H1 (cell line): ENCODE measurements at regions not wholly inside any gene's neighbourhood (a gene's known extent, or its start where the extent isn't known, plus 50 kb on each side); places are given as distances from the start of the nearest gene placed in this dataset.
A peak's percentile ranks its signal among the peaks of the same experiment; 100 is the strongest.

Experiments
- CTCF ChIA-PET: fragments of 300-600 bp; sonication (Branson Sonifier 250); formaldehyde crosslinking; loops from one replicate; lab custom pipeline; 2021; ENCODE audit not compliant: partially characterized antibody; lab: Charles Lee
- POLR2A ChIA-PET: fragments of 300-600 bp; sonication (Branson Sonifier 250); formaldehyde crosslinking; loops from one replicate; lab custom pipeline; 2021; ENCODE audit warnings: inconsistent platforms; ENCODE audit not compliant: partially characterized antibody; lab: Charles Lee
- DNase-seq, 2 experiments: peaks; one replicate each; pipeline versions ENCODE4 v3.0.0 to v3.0.0-alpha.2; 2010 to 2022; ENCODE audit warnings: low spot score in 2 of 2, low read depth in 1 of 2, mixed read lengths in 1 of 2
- FAIRE-seq: peaks from 2 replicates; lab custom pipeline; 2011; peaks lifted over from hg19 to GRCh38; lab: Jason Lieb, UNC
- H2AFZ ChIP-seq: 2 replicates; pipeline ENCODE4 v1.8.1; 2012; ENCODE audit warnings: low read length, inconsistent platforms
- H2AK5ac ChIP-seq: 2 replicates; pipeline ENCODE4 v1.6.1; 2013; ENCODE audit warnings: low read depth, low read length
- H2BK120ac ChIP-seq: replicated peaks from 2 replicates; pipeline ENCODE3; 2013; ENCODE audit warnings: low read depth, low read length, inconsistent platforms
- H2BK12ac ChIP-seq: 2 replicates; pipeline ENCODE4 v1.6.1; 2013; ENCODE audit warnings: low read depth, low read length
- H2BK15ac ChIP-seq: 2 replicates; pipeline ENCODE4 v1.6.1; 2013; ENCODE audit warnings: low read length
- H2BK20ac ChIP-seq: 2 replicates; pipeline ENCODE4 v1.6.1; 2013; ENCODE audit warnings: low read length
- H2BK5ac ChIP-seq: 2 replicates; pipeline ENCODE4 v1.6.1; 2013; ENCODE audit warnings: low read depth, low read length
- H3K14ac ChIP-seq: 2 replicates; pipeline ENCODE4 v1.6.1; 2013; ENCODE audit warnings: inconsistent platforms; ENCODE audit not compliant: insufficient read length
- H3K18ac ChIP-seq: 2 replicates; pipeline ENCODE4 v1.6.1; 2013; ENCODE audit warnings: low read length; ENCODE audit errors: extremely low read depth
- H3K23ac ChIP-seq: 2 replicates; pipeline ENCODE4 v1.6.1; 2013; ENCODE audit warnings: inconsistent platforms; ENCODE audit not compliant: insufficient read length
- H3K23me2 ChIP-seq: 2 replicates; pipeline ENCODE4 v1.6.1; 2013; ENCODE audit warnings: low read depth, low read length
- H3K27ac ChIP-seq: 2 replicates; pipeline ENCODE4 v1.6.1; 2011; ENCODE audit warnings: low read depth, low read length, inconsistent platforms
- H3K27me3 ChIP-seq, 4 experiments: replicated peaks in 1 of 4; 1 replicate in 1 of 4; 2 replicates in 3 of 4; pipeline versions ENCODE4 v1.6.1 to v1.8.1; 2011 to 2013; ENCODE audit warnings: low read length in 3 of 4, mild to moderate bottlenecking in 3 of 4, inconsistent platforms in 2 of 4, mixed read lengths in 2 of 4, moderate library complexity in 1 of 4; ENCODE audit not compliant: control insufficient read depth in 3 of 4, insufficient read depth in 3 of 4; ENCODE audit errors: extremely low read depth in 1 of 4
- H3K36me3 ChIP-seq, 4 experiments: 2 replicates each; pipeline versions ENCODE4 v1.6.1 to v1.8.1; 2011 to 2013; ENCODE audit warnings: mild to moderate bottlenecking in 4 of 4, low read length in 3 of 4, moderate library complexity in 2 of 4, control low read depth in 1 of 4, inconsistent platforms in 1 of 4; ENCODE audit not compliant: insufficient read depth in 4 of 4, control insufficient read depth in 2 of 4
- H3K4ac ChIP-seq: replicated peaks from 2 replicates; pipeline ENCODE3; 2013; ENCODE audit warnings: low read length, low read depth, mixed read lengths, inconsistent platforms; ENCODE audit not compliant: insufficient read length
- H3K4me1 ChIP-seq, 4 experiments: replicated peaks in 1 of 4; 1 replicate in 1 of 4; 2 replicates in 3 of 4; pipeline versions ENCODE4 v1.6.1 to v1.8.1; 2011 to 2013; ENCODE audit warnings: low read length in 3 of 4, inconsistent platforms in 2 of 4, mixed read lengths in 1 of 4; ENCODE audit not compliant: insufficient read depth in 4 of 4, control insufficient read depth in 3 of 4
- H3K4me2 ChIP-seq, 2 experiments: 2 replicates each; pipeline versions ENCODE4 v1.6.1 to v1.8.1; 2011 to 2013; ENCODE audit warnings: low read depth in 2 of 2, low read length in 2 of 2, control low read depth in 1 of 2, inconsistent platforms in 1 of 2, mild to moderate bottlenecking in 1 of 2; ENCODE audit not compliant: insufficient read depth in 1 of 2
- H3K4me3 ChIP-seq, 4 experiments: fragments of 200-600, 300-600 bp in 1 of 4; sonication (generic), shearing (Covaris generic), sonication (Bioruptor Twin) in 1 of 4; 2 replicates each; pipeline versions ENCODE4 v1.5.1 to v1.8.1; 2011 to 2016; ENCODE audit warnings: low read length in 4 of 4, low read depth in 3 of 4, control low read depth in 2 of 4, inconsistent platforms in 2 of 4, mild to moderate bottlenecking in 2 of 4, mixed read lengths in 1 of 4, moderate library complexity in 1 of 4; ENCODE audit not compliant: insufficient read depth in 2 of 4; ENCODE audit errors: extremely low read depth in 1 of 4
- H3K56ac ChIP-seq: replicated peaks from 2 replicates; pipeline ENCODE3; 2013; ENCODE audit warnings: low read depth, mild to moderate bottlenecking, mixed read lengths, low read length, inconsistent platforms; ENCODE audit not compliant: insufficient read length
- H3K79me1 ChIP-seq: 2 replicates; pipeline ENCODE4 v1.6.1; 2013; ENCODE audit warnings: low read depth, low read length, control low read depth
- H3K79me2 ChIP-seq, 2 experiments: 2 replicates each; pipeline versions ENCODE4 v1.6.1 to v1.8.1; 2012 to 2013; ENCODE audit warnings: low read length in 2 of 2, mild to moderate bottlenecking in 2 of 2, inconsistent platforms in 1 of 2; ENCODE audit not compliant: insufficient read depth in 2 of 2, control insufficient read depth in 1 of 2
- H3K9ac ChIP-seq, 4 experiments: replicated peaks in 1 of 4; 1 replicate in 1 of 4; 2 replicates in 3 of 4; pipeline versions ENCODE4 v1.6.1 to v1.8.1; 2011 to 2013; ENCODE audit warnings: low read depth in 3 of 4, low read length in 3 of 4, control low read depth in 2 of 4, mild to moderate bottlenecking in 2 of 4, moderate library complexity in 2 of 4, inconsistent platforms in 1 of 4; ENCODE audit errors: extremely low read depth in 1 of 4
- H3K9me3 ChIP-seq, 2 experiments: 2 replicates each; pipeline versions ENCODE4 v1.6.1 to v1.8.1; 2012 to 2013; ENCODE audit warnings: mild to moderate bottlenecking in 2 of 2, moderate library complexity in 2 of 2, control low read depth in 1 of 2, inconsistent platforms in 1 of 2, low read depth in 1 of 2, low read length in 1 of 2, mixed read lengths in 1 of 2; ENCODE audit not compliant: insufficient read depth in 2 of 2
- H4K20me1 ChIP-seq, 2 experiments: replicated peaks in 1 of 2; 2 replicates each; pipeline versions ENCODE3 to v1.8.1; 2011 to 2013; ENCODE audit warnings: inconsistent platforms in 2 of 2, low read length in 2 of 2, mild to moderate bottlenecking in 1 of 2; ENCODE audit not compliant: insufficient read depth in 2 of 2, control insufficient read depth in 1 of 2
- H4K5ac ChIP-seq: 2 replicates; pipeline ENCODE4 v1.6.1; 2013; ENCODE audit warnings: low read length, low read depth, mixed read lengths, inconsistent platforms; ENCODE audit not compliant: insufficient read length
- H4K8ac ChIP-seq: 2 replicates; pipeline ENCODE4 v1.8.0; 2013; ENCODE audit warnings: mild to moderate bottlenecking, moderate library complexity, low read length, inconsistent platforms; ENCODE audit not compliant: insufficient read depth; ENCODE audit errors: extremely low read depth
- H4K91ac ChIP-seq: replicated peaks from 2 replicates; pipeline ENCODE3; 2013; ENCODE audit warnings: low read length, mixed read lengths, inconsistent platforms; ENCODE audit not compliant: insufficient read length
- ASH2L ChIP-seq: fragments of 200-600, 300-600 bp; sonication (generic); IDR thresholded peaks from one replicate; pipeline ENCODE4 v1.7.1; 2017; ENCODE audit warnings: low read length
- BACH1 ChIP-seq: IDR thresholded peaks from 2 replicates; pipeline ENCODE4 v1.6.1; 2012; ENCODE audit warnings: low read length, improper control_type of control experiment
- CTBP2 ChIP-seq: IDR thresholded peaks from 2 replicates; pipeline ENCODE4 v1.7.0; 2011; ENCODE audit warnings: borderline replicate concordance, mild to moderate bottlenecking, moderate library complexity, mixed read lengths, low read length; ENCODE audit not compliant: insufficient read depth, insufficient read length
- EGR1 ChIP-seq: IDR thresholded peaks from 2 replicates; pipeline ENCODE4 v1.6.1; 2011; ENCODE audit warnings: low read depth, low read length, borderline replicate concordance
- EZH2 ChIP-seq: fragments of 200-600 bp; sonication (generic); IDR thresholded peaks from 2 replicates; pipeline ENCODE4 v1.7.1; 2012; ENCODE audit warnings: low read depth, mild to moderate bottlenecking, moderate library complexity, low read length, inconsistent platforms; ENCODE audit not compliant: severe bottlenecking
- HDAC6 ChIP-seq: IDR thresholded peaks from one replicate; pipeline ENCODE4 v1.7.1; 2012; ENCODE audit warnings: low read depth, mild to moderate bottlenecking, inconsistent platforms, low read length, moderate library complexity
- MAX ChIP-seq: IDR thresholded peaks from 2 replicates; pipeline ENCODE4 v1.6.1; 2012; ENCODE audit warnings: inconsistent platforms
- NANOG ChIP-seq: IDR thresholded peaks from 2 replicates; pipeline ENCODE4 v1.6.1; 2011; ENCODE audit warnings: low read length, low read depth, mild to moderate bottlenecking, inconsistent platforms; ENCODE audit not compliant: insufficient read depth, poor library complexity, severe bottlenecking
- NRF1 ChIP-seq: IDR thresholded peaks from 2 replicates; pipeline ENCODE4 v1.6.1; 2011; ENCODE audit warnings: mild to moderate bottlenecking, low read depth, low read length, improper control_type of control experiment
- RAD21 ChIP-seq, 2 experiments: IDR thresholded peaks in 1 of 2; conservative IDR thresholded peaks in 1 of 2; 2 replicates each; pipeline ENCODE4 v1.6.1; 2011; ENCODE audit warnings: low read depth in 2 of 2, low read length in 2 of 2, improper control_type of control experiment in 1 of 2, inconsistent platforms in 1 of 2, mild to moderate bottlenecking in 1 of 2, moderate library complexity in 1 of 2
- SIN3A ChIP-seq, 2 experiments: IDR thresholded peaks in 1 of 2; conservative IDR thresholded peaks in 1 of 2; 2 replicates each; pipeline ENCODE4 v1.6.1; 2011 to 2012; ENCODE audit warnings: low read length in 2 of 2, improper control_type of control experiment in 1 of 2, low read depth in 1 of 2, mild to moderate bottlenecking in 1 of 2
- SP4 ChIP-seq: IDR thresholded peaks from 2 replicates; pipeline ENCODE4 v1.6.1; 2012; ENCODE audit warnings: low read length, inconsistent platforms
- TCF12 ChIP-seq: IDR thresholded peaks from 2 replicates; pipeline ENCODE4 v1.6.1; 2011; ENCODE audit warnings: low read depth, mild to moderate bottlenecking, low read length
- ZNF274 ChIP-seq: IDR thresholded peaks from 2 replicates; pipeline ENCODE4 v1.7.0; 2012; ENCODE audit warnings: low read length, borderline replicate concordance; ENCODE audit errors: extremely low read depth
- WGBS, 2 experiments: shearing (Covaris generic) in 1 of 2; methylation state at CpG; one replicate each; pipeline versions ENCODE4 v1.1.6 to v1.1.7; 2013 to 2015; ENCODE audit warnings: low lambda C conversion rate in 2 of 2, mixed read lengths in 2 of 2, inconsistent platforms in 1 of 2, low coverage in 1 of 2, missing lambda C conversion rate in 1 of 2; ENCODE audit not compliant: insufficient replicate concordance in 2 of 2, insufficient coverage in 1 of 2, insufficient read length in 1 of 2; ENCODE audit errors: extremely low coverage in 1 of 2, missing lambda C conversion rate in 1 of 2; 5-methylcytosine and 5-hydroxymethylcytosine counted together

DNA sequence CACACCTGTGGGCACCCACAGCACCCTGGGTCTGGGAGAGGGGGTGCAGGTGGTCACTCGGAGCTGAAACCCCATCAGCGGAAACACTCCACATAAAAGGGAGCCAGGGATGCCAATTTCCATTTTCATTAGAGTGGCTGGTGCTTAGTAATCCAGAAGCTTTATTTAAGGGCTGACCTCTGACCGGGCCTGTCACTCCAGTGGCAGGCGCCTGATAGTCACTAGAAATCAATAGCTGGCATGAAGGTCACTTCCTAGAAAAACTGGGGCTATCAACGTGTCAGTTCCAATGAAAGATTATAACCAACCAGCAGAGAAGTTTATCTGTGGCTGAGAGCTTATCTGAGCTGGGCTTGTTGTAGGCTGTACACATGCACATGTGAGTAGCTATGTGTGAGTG lies 333.7 kb upstream of the SKOR2 start:
- Histone ChIP-seq H3K9ac (no peak overlapping the region), H2BK20ac (no peak overlapping the region), H3K4me1 (no peaks in the 10 kb centered on the region; a peak in 1 of 7 replicates), H2AFZ (no peak overlapping the region), H4K91ac (peak overlapping the region; percentile 19), H4K5ac (no peak overlapping the region), H3K23me2 (no peaks in the 10 kb centered on the region), H3K36me3 (no peaks in the 10 kb centered on the region; a peak in 1 of 8 replicates), H3K4me2 (no peak overlapping the region), H3K4ac (peak overlapping the region; percentile 48), H3K14ac (no peak overlapping the region), H3K27ac (no peak overlapping the region), H4K8ac (no peak overlapping the region), H3K56ac (no peak overlapping the region), H2BK12ac (no peak overlapping the region), H3K18ac (no peak overlapping the region), H2AK5ac (no peak overlapping the region), H3K4me3 (no peak overlapping the region), H3K9me3 (no peaks in the 10 kb centered on the region), H4K20me1 (no peaks in the 10 kb centered on the region), H2BK15ac (no peak overlapping the region; the same call in 1 of the 2 replicates), H3K23ac (no peak overlapping the region), H3K27me3 (no peaks in the 10 kb centered on the region), H2BK5ac (no peak overlapping the region), H3K79me2 (no peaks in the 10 kb centered on the region; a peak in 1 of 4 replicates), H3K79me1 (no peaks in the 10 kb centered on the region; the same call in 1 of the 2 replicates), H2BK120ac (no peak overlapping the region)
- FAIRE-seq: no peak
- 78% methylated on average over 5 of the region's 5 CpGs; no CpG with 5 or more reads in 1 of the 2 experiments for WGBS, 2 experiments
- DNase-seq: no peak
- POLR2A ChIA-PET: interaction anchor here (1.1 to 1.4 kb wide), 2 partner anchors 11 to 13 kb away, joined by 3 read pairs; no protein-coding TSS in a partner anchor
- CTCF ChIA-PET: interaction anchor here (1.0 to 2.1 kb wide), 9 partner anchors 9 to 370 kb away, joined by 3 to 7 read pairs (median 3); no protein-coding TSS in a partner anchor
- TF ChIP-seq ASH2L (no peak), EGR1 (no peak), SP4 (no peak), TCF12 (no peak), RAD21 (IDR thresholded peaks at IDR 0.05 in 1 of 2, conservative IDR thresholded peaks at IDR 0.05 in 1 of 2; ENCODE audit: low read depth in 2 of 2, low read length in 2 of 2) (no peak), NANOG (no peak), SIN3A (conservative IDR thresholded peaks at IDR 0.05 in 1 of 2, IDR thresholded peaks at IDR 0.05 in 1 of 2; ENCODE audit: low read depth in 1 of 2, low read length in 2 of 2) (no peak), EZH2 (no peak), MAX (no peak), ZNF274 (no peak), BACH1 (no peak), CTBP2 (no peak), NRF1 (no peak), HDAC6 (no peak)
